ENCODE measurements at regions not wholly inside any gene's neighbourhood (a gene's known extent, or its start where the extent isn't known, plus 50 kb on each side); places are given as distances from the start of the nearest gene placed in this dataset.

DNA sequence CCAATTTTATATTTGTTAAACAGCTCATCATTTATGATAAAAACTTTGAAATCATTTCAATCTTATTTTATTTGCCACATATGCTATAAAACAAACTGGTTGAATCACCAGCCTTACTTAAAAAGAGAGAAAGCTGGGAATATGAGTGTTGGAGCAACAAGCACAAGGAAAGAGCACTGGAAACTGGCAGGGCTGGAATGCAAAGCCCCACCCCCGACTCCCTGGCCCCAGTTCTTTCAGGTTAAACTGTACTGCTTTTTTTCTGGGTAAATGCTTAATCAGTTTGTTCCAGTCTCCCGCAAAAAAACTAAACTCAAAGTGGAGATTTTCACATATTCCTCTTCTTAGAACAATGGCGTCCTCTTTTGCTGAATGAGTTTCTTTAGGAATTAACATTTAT is 433.8 kb upstream of the NOX3 start:
- no peaks in the 10 kb centered on the region for H3K36me3 ChIP-seq (ENCODE audit: control insufficient read depth in 2 of 2, insufficient read depth in 2 of 2, low read length in 1 of 2)
- WGBS, result 94% methylated on average over 3 of the region's 3 CpGs
- no peak overlapping the region for H3K27ac ChIP-seq (ENCODE audit: low read depth in 1 of 2, low read length in 1 of 2)
- no peak overlapping the region for H3K4me3 ChIP-seq (ENCODE audit: low read length in 2 of 2)
- no peaks in the 10 kb centered on the region for H3K27me3 ChIP-seq (ENCODE audit: control insufficient read depth in 2 of 2, insufficient read depth in 1 of 2, low read length in 1 of 2)
- H3K9me3 ChIP-seq (ENCODE audit: control insufficient read depth in 2 of 2, insufficient read depth in 1 of 2, low read length in 1 of 2), result no peaks in the 10 kb centered on the region
- H3K4me1 ChIP-seq (ENCODE audit: control insufficient read depth in 2 of 2, insufficient read depth in 2 of 2, low read length in 2 of 2), result no peaks in the 10 kb centered on the region
- no peak for DNase-seq (ENCODE audit: low read depth in 6 of 9, low spot score in 9 of 9)

DNA sequence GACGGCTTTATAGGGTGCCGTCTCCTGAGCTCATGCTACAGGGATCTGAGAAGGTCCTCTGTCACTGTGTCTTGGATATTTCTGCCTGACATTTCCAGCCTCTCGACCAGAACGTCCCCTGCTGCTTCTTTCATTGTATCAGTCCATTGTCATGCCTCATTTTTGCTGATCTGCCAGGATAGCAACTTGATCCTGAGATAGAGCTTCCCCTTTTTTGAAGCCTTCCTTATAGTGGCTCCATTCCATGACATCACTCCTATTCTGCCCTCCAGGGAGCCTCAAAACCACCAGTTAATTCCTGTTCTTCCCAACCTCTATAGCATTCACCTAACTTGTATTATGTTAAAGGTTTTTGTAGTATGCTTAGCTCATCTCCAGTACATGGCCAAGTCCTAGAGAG is 431.8 kb upstream of the NOX3 start:
- WGBS, result 95% methylated on average over 4 of the region's 4 CpGs
- DNase-seq (ENCODE audit: low read depth in 6 of 9, low spot score in 9 of 9), result no peak

DNA sequence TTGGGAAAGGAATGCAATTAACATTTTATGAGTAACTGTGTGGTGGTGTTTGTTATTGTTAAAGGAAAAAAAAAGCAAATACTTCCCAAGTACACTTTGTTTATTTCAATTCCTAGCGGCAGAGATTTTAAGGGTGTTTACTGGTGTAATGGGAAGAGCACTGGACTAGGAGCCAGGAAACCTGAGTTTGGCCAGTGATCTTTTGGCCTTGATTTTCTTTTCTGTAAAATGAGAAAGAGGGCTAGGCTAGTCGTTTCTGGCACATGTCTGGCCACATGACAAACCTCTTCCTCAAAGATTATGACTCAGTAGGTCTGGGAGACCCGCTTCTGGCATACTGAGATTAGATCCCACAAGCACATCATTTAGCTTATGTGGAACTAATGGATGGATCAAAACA is 428.1 kb upstream of the NOX3 start:
- Histone ChIP-seq H3K27me3 (ENCODE audit: control insufficient read depth in 2 of 2, insufficient read depth in 1 of 2, low read length in 1 of 2) (no peaks in the 10 kb centered on the region), H3K27ac (ENCODE audit: low read depth in 1 of 2, low read length in 1 of 2) (no peak overlapping the region), H3K36me3 (ENCODE audit: control insufficient read depth in 2 of 2, insufficient read depth in 2 of 2, low read length in 1 of 2) (no peaks in the 10 kb centered on the region), H3K4me3 (ENCODE audit: low read length in 2 of 2) (no peak overlapping the region), H3K9me3 (ENCODE audit: control insufficient read depth in 2 of 2, insufficient read depth in 1 of 2, low read length in 1 of 2) (no peaks in the 10 kb centered on the region), H3K4me1 (ENCODE audit: control insufficient read depth in 2 of 2, insufficient read depth in 2 of 2, low read length in 2 of 2) (peaks cover 0 to 8% of the 10 kb centered on the region in 2 donors)
- no peak for DNase-seq (ENCODE audit: low read depth in 6 of 9, low spot score in 9 of 9)
- WGBS, result 81% methylated on average over 3 of the region's 3 CpGs

More for the DNA sequence above, 431.8 kb upstream of the NOX3 start:
- Histone ChIP-seq H3K36me3 (ENCODE audit: control insufficient read depth in 2 of 2, insufficient read depth in 2 of 2, low read length in 1 of 2) (no peaks in the 10 kb centered on the region), H3K4me1 (ENCODE audit: control insufficient read depth in 2 of 2, insufficient read depth in 2 of 2, low read length in 2 of 2) (peaks cover 0 to 2% of the 10 kb centered on the region in 2 donors), H3K27me3 (ENCODE audit: control insufficient read depth in 2 of 2, insufficient read depth in 1 of 2, low read length in 1 of 2) (no peaks in the 10 kb centered on the region), H3K27ac (ENCODE audit: low read depth in 1 of 2, low read length in 1 of 2) (no peak overlapping the region), H3K4me3 (ENCODE audit: low read length in 2 of 2) (no peak overlapping the region), H3K9me3 (ENCODE audit: control insufficient read depth in 2 of 2, insufficient read depth in 1 of 2, low read length in 1 of 2) (no peaks in the 10 kb centered on the region)

DNA sequence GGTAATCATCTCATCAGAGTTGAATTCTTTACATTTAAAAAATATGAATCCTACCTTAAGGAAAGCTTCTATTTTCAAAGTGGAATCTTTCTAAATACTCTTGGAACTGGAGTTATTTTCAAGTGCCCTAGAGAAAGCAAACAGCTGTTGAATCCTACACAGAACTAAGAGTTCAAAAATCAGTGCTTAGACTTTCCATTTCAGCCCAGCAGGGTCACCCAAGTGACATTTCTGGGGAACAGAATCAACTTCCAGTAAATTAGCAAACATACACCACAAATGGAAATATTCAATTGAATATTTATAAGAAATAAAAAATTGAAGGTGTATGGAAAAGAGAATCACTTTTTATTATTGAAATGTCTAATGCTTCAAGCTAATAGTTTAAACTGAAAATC is 427.7 kb upstream of the NOX3 start:
- H3K9me3 ChIP-seq (ENCODE audit: control insufficient read depth in 2 of 2, insufficient read depth in 1 of 2, low read length in 1 of 2), result no peaks in the 10 kb centered on the region
- peaks cover 0 to 8% of the 10 kb centered on the region in 2 donors for H3K4me1 ChIP-seq (ENCODE audit: control insufficient read depth in 2 of 2, insufficient read depth in 2 of 2, low read length in 2 of 2)
- no peak for DNase-seq (ENCODE audit: low read depth in 6 of 9, low spot score in 9 of 9)
- no peak overlapping the region for H3K27ac ChIP-seq (ENCODE audit: low read depth in 1 of 2, low read length in 1 of 2)
- no peaks in the 10 kb centered on the region for H3K27me3 ChIP-seq (ENCODE audit: control insufficient read depth in 2 of 2, insufficient read depth in 1 of 2, low read length in 1 of 2)
- H3K4me3 ChIP-seq (ENCODE audit: low read length in 2 of 2), result no peak overlapping the region
- no peaks in the 10 kb centered on the region for H3K36me3 ChIP-seq (ENCODE audit: control insufficient read depth in 2 of 2, insufficient read depth in 2 of 2, low read length in 1 of 2)

DNA sequence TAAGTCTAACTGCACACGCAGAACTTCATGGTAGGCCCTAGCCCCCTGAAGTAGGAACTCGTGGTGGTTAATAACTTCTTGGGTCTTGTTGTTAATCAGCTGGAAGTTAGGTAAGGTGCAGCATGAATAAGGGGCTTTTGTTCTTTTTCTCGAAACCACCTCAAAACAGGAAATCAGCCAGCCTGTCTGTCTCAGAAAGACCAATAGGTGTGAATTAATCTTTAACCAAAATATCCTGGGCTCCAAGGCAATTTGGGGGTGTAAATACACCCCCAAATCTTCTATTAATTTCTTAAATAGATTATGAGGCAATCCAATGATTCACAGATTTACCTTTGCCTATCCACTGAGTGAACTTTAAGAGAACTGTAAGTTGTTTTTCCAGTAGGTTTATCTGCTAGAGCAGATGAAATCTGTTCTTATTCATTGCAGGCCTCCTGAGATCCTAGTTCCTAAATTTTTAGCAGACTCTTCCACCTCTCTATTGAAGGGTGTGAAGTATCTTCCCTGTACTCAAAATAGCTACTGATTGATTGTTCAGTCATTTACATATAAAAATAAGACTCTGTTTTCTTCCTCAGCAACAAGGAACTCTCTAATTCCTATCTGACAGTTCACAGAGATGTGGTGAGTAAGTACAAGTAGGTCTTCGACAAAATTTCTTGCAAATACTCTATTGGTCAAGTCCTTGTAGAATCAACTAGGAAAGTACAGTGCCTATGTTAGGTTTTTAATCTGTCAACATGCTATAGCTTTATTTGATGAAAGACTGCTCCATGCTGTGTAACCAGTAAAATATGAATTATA is 427.1 kb upstream of the NOX3 start:
- H3K27ac ChIP-seq (ENCODE audit: low read depth in 1 of 2, low read length in 1 of 2), result peak overlapping the region in 1 of 2 donors; percentile 31
- WGBS, result 28% methylated on average over 4 of the region's 4 CpGs
- H3K4me1 ChIP-seq (ENCODE audit: control insufficient read depth in 2 of 2, insufficient read depth in 2 of 2, low read length in 2 of 2), result peaks cover 0 to 8% of the 10 kb centered on the region in 2 donors

DNA sequence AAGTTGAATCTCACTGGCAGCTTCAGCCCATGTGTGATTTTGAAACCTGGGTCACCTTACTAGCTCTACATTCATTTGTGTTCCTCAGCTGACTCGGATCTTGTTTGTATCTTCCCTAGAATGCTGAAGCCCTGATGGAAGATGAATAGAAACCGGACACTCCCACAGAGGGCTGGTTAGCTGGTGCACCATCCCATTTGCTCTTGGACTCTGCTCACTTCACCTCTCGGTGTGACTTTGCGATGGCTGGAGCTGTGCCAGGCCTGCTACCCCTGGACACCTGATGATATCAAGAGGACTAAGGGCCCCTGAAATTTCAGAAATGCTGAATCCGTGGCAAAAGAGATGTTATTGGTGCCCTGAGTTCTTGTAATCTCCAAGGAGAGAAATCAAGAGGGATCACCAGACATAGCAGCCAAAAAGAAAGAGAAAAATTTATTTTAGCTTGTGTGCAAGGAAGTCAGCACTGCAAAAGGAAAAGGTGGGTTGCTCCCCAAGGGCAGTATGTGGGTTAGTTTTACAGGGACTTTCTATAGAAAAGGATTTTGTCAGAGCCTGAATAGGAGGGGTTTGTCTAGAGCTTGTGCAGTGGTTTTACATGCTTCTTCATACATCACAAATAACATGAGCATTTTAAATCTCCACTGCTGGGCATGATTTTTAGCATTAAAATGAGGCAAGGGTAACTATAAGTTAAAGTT is 426.3 kb upstream of the NOX3 start:
- Histone ChIP-seq H3K4me3 (ENCODE audit: low read length in 2 of 2) (no peak overlapping the region), H3K27ac (ENCODE audit: low read depth in 1 of 2, low read length in 1 of 2) (no peak overlapping the region), H3K27me3 (ENCODE audit: control insufficient read depth in 2 of 2, insufficient read depth in 1 of 2, low read length in 1 of 2) (no peaks in the 10 kb centered on the region), H3K4me1 (ENCODE audit: control insufficient read depth in 2 of 2, insufficient read depth in 2 of 2, low read length in 2 of 2) (peaks cover 0 to 8% of the 10 kb centered on the region in 2 donors), H3K36me3 (ENCODE audit: control insufficient read depth in 2 of 2, insufficient read depth in 2 of 2, low read length in 1 of 2) (no peaks in the 10 kb centered on the region), H3K9me3 (ENCODE audit: control insufficient read depth in 2 of 2, insufficient read depth in 1 of 2, low read length in 1 of 2) (no peaks in the 10 kb centered on the region)
- WGBS, result 75% methylated on average over 5 of the region's 5 CpGs
- no peak for DNase-seq (ENCODE audit: low read depth in 6 of 9, low spot score in 9 of 9)

More for the DNA sequence above, 427.1 kb upstream of the NOX3 start:
- H3K4me3 ChIP-seq (ENCODE audit: low read length in 2 of 2), result no peak overlapping the region
- H3K9me3 ChIP-seq (ENCODE audit: control insufficient read depth in 2 of 2, insufficient read depth in 1 of 2, low read length in 1 of 2), result no peaks in the 10 kb centered on the region
- no peaks in the 10 kb centered on the region for H3K36me3 ChIP-seq (ENCODE audit: control insufficient read depth in 2 of 2, insufficient read depth in 2 of 2, low read length in 1 of 2)
- H3K27me3 ChIP-seq (ENCODE audit: control insufficient read depth in 2 of 2, insufficient read depth in 1 of 2, low read length in 1 of 2), result no peaks in the 10 kb centered on the region
- DNase-seq (ENCODE audit: low read depth in 6 of 9, low spot score in 9 of 9), result peak in 2 of 9 donors; percentile 6 to 47

DNA sequence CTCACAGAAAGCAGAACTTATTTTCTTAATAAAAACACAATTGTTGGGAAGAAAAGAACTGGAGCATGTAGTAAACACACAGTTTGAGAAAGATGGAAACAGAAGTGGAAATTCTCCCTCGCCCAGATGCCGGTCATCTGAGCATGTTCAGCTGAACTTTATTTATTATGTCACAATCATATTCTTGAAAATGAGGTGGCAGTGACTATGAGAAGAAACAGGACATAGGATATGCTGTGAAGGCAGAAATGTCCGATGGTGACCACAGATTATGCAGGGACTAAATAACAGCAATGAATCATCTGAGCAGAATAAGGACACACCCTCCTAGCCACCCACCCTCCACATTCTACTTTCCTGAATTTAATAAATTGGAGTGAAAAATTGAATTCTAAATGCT is 425.3 kb upstream of the NOX3 start:
- 90% methylated on average over 3 of the region's 3 CpGs for WGBS
- Histone ChIP-seq H3K27ac (ENCODE audit: low read depth in 1 of 2, low read length in 1 of 2) (no peak overlapping the region), H3K4me3 (ENCODE audit: low read length in 2 of 2) (no peak overlapping the region), H3K27me3 (ENCODE audit: control insufficient read depth in 2 of 2, insufficient read depth in 1 of 2, low read length in 1 of 2) (no peaks in the 10 kb centered on the region), H3K9me3 (ENCODE audit: control insufficient read depth in 2 of 2, insufficient read depth in 1 of 2, low read length in 1 of 2) (no peaks in the 10 kb centered on the region), H3K36me3 (ENCODE audit: control insufficient read depth in 2 of 2, insufficient read depth in 2 of 2, low read length in 1 of 2) (no peaks in the 10 kb centered on the region), H3K4me1 (ENCODE audit: control insufficient read depth in 2 of 2, insufficient read depth in 2 of 2, low read length in 2 of 2) (peaks cover 0 to 8% of the 10 kb centered on the region in 2 donors)
- DNase-seq (ENCODE audit: low read depth in 6 of 9, low spot score in 9 of 9), result no peak

DNA sequence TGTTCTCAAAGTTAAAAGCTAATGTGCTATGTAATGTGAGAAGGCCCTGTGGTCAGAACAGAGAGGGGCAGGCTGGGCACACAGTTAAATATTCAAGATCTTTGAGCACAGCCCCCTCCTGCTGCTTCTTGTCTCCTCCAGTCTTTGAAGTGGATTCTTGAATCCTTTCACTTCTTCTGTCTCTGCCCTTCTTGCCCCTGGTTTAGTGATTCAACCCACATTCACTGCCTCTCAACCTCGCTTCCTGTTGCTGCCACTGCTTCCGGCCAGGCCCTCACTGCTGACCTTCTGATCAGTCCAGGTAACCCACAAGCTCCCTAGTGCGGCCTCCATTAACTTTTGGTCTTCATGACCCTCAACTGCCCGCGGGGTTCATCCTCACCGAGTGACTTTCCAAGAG is 417.3 kb upstream of the NOX3 start:
- Histone ChIP-seq H3K27ac (ENCODE audit: low read depth in 1 of 2, low read length in 1 of 2) (no peak overlapping the region), H3K27me3 (ENCODE audit: control insufficient read depth in 2 of 2, insufficient read depth in 1 of 2, low read length in 1 of 2) (no peaks in the 10 kb centered on the region), H3K4me1 (ENCODE audit: control insufficient read depth in 2 of 2, insufficient read depth in 2 of 2, low read length in 2 of 2) (no peaks in the 10 kb centered on the region), H3K9me3 (ENCODE audit: control insufficient read depth in 2 of 2, insufficient read depth in 1 of 2, low read length in 1 of 2) (no peaks in the 10 kb centered on the region), H3K4me3 (ENCODE audit: low read length in 2 of 2) (no peak overlapping the region), H3K36me3 (ENCODE audit: control insufficient read depth in 2 of 2, insufficient read depth in 2 of 2, low read length in 1 of 2) (no peaks in the 10 kb centered on the region)
- 74% methylated on average over 6 of the region's 6 CpGs for whole genome bisulfite sequencing
- no peak for DNase-seq (ENCODE audit: low read depth in 6 of 9, low spot score in 9 of 9)

DNA sequence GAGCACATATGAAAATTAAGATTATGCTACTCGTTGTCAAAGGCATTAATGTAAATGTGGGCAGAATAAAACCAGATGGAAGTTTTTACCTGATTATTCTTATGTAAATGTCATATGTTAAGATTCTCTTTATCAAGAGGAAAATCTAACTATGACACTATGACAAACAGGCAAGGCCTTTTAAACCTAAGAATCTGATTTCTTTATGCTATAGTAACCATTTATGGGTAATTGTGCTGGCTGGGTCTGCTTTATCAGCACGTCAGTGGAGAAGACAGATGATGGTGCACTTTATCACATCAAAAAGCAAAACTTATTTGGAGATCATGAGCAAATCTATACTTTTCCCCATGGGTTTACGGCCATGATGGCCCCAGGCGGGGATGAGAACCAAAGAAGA is 412.0 kb upstream of the NOX3 start:
- no peaks in the 10 kb centered on the region for H3K4me1 ChIP-seq (ENCODE audit: control insufficient read depth in 2 of 2, insufficient read depth in 2 of 2, low read length in 2 of 2)
- no peaks in the 10 kb centered on the region for H3K36me3 ChIP-seq (ENCODE audit: control insufficient read depth in 2 of 2, insufficient read depth in 2 of 2, low read length in 1 of 2)
- no peak for DNase-seq (ENCODE audit: low read depth in 6 of 9, low spot score in 9 of 9)
- no peaks in the 10 kb centered on the region for H3K9me3 ChIP-seq (ENCODE audit: control insufficient read depth in 2 of 2, insufficient read depth in 1 of 2, low read length in 1 of 2)
- H3K27me3 ChIP-seq (ENCODE audit: control insufficient read depth in 2 of 2, insufficient read depth in 1 of 2, low read length in 1 of 2), result no peaks in the 10 kb centered on the region
- H3K27ac ChIP-seq (ENCODE audit: low read depth in 1 of 2, low read length in 1 of 2), result no peak overlapping the region
- WGBS, result 97% methylated on average over 4 of the region's 4 CpGs
- no peak overlapping the region for H3K4me3 ChIP-seq (ENCODE audit: low read length in 2 of 2)
